Suprapubic skin (tissue), 4 donors: ENCODE measurements at regions not wholly inside any gene's neighbourhood (a gene's known extent, or its start where the extent isn't known, plus 50 kb on each side); places are given as distances from the start of the nearest gene placed in this dataset.

ENCODE experiments used
- CTCF ChIP-seq, 2 donors: fragments of 200-600 bp in 1 of 2; fragments of 450-650 bp in 1 of 2; sonication (generic) in 1 of 2; IDR thresholded peaks; one replicate each; pipeline ENCODE4 v1.5.1; 2016 to 2019; ENCODE audit warnings: antibody characterized with exemption in 2 of 2, mild to moderate bottlenecking in 1 of 2, moderate library complexity in 1 of 2
- EP300 ChIP-seq: sonication (generic); formaldehyde crosslinking; IDR thresholded peaks from one replicate; pipeline ENCODE4 v1.6.1; 2017; ENCODE audit warnings: antibody characterized with exemption
- POLR2A ChIP-seq, 2 donors: fragments of 450-650 bp; IDR thresholded peaks; one replicate each; pipeline ENCODE4 v1.6.1; 2017; ENCODE audit warnings: antibody characterized with exemption in 2 of 2, mild to moderate bottlenecking in 2 of 2, moderate library complexity in 2 of 2
- POLR2AphosphoS5 ChIP-seq, 3 donors: sonication (generic); formaldehyde crosslinking; IDR thresholded peaks; one replicate each; pipeline ENCODE4 v1.6.1; 2017; ENCODE audit warnings: antibody characterized with exemption in 3 of 3

GRCh38 chr18:2351126-2351850 lies 220.0 kb downstream of the METTL4 start:
- no peak for TF ChIP-seq CTCF (IDR thresholded peaks at IDR 0.05)
- no peak for TF ChIP-seq EP300
- TF ChIP-seq POLR2A (IDR thresholded peaks at IDR 0.05): no peak
- TF ChIP-seq POLR2AphosphoS5 (IDR thresholded peaks at IDR 0.05): no peak
